ENCODE measurements at regions not wholly inside any gene's neighbourhood (a gene's known extent, or its start where the extent isn't known, plus 50 kb on each side); places are given as distances from the start of the nearest gene placed in this dataset.

DNA sequence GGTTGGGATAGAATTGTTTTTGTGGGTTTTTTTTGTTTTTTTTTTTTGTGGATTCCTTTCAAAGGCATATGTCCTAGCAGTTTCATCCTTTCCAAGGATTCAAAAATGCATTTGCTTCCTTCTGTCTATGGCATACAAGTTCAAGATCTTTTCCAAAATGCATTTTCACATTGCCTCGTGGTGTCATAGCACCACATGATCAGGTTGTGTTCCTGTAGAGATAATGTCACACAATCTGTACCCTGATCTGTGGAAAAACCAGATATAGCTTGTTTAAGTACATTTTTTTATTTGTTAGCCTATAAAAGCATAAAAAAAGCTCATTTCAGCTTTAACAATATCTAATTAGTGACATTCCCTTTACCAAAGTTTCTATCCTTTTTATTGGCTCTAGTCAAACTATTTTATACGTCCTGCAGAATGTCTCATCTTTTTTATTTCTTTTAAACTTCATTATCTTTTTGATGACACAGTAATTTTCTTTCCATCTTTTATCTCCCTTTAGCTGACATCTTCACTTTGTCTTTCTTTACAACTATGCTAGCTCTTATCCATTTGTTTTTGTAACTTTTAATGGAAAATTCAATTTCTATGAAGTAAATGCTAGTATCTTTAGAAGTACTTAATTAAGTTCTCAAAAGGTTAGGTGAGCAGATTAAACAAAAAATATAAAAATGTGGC is 106.0 kb upstream of the NOVA1 start:
- no peak overlapping the region for H3K27ac ChIP-seq (ENCODE audit: control insufficient read depth, insufficient read depth, low read length)
- H2AFZ ChIP-seq (ENCODE audit: control insufficient read depth, low read length): no peak overlapping the region
- no peaks in the 10 kb centered on the region for H3K4me1 ChIP-seq (ENCODE audit: control insufficient read depth, extremely low read depth, insufficient read depth, low read length)
- no peaks in the 10 kb centered on the region for H3K27me3 ChIP-seq (ENCODE audit: control insufficient read depth, extremely low read depth, insufficient read depth, low read length)
- FAIRE-seq (no peak), DNase-seq (ENCODE audit: low read depth, low spot score) (no peak)
- no peak overlapping the region for H3K9ac ChIP-seq (ENCODE audit: control insufficient read depth, extremely low read depth, insufficient read depth, low read length)
- dilution Hi-C loops (cut with MboI; ENCODE audit: extremely low pct_ligation_motif_present, low sequenced_read_pairs): no loop called here
- H3K4me2 ChIP-seq (ENCODE audit: control insufficient read depth, extremely low read depth, insufficient read depth, low read depth, low read length): no peak overlapping the region
- no peaks in the 10 kb centered on the region for H3K36me3 ChIP-seq (ENCODE audit: control insufficient read depth in 2 of 2, extremely low read depth in 1 of 2, insufficient read depth in 2 of 2, low read length in 2 of 2)
- no peak overlapping the region for H3K4me3 ChIP-seq (ENCODE audit: control insufficient read depth in 2 of 3, extremely low read depth in 1 of 3, insufficient read depth in 2 of 3, low read depth in 1 of 3, low read length in 3 of 3)
- no peaks in the 10 kb centered on the region for H3K79me2 ChIP-seq (ENCODE audit: control insufficient read depth, insufficient read depth, low read length)
- no peak for TF ChIP-seq EZH2 (IDR thresholded peaks at IDR 0.05; ENCODE audit: low read length)
- no peak for TF ChIP-seq CTCF (optimal IDR thresholded peaks at IDR 0.05 in 1 of 3, IDR thresholded peaks at IDR 0.05 in 1 of 3, conservative IDR thresholded peaks at IDR 0.05 in 1 of 3; ENCODE audit: extremely low read depth in 1 of 3, insufficient read depth in 2 of 3, low read length in 3 of 3)
- H4K20me1 ChIP-seq (ENCODE audit: control insufficient read depth, extremely low read depth, insufficient read depth, low read length): no peaks in the 10 kb centered on the region
- H3K9me1 ChIP-seq (ENCODE audit: control insufficient read depth, extremely low read depth, insufficient read depth, low read length): no peaks in the 10 kb centered on the region
- no peaks in the 10 kb centered on the region for H3K9me3 ChIP-seq (ENCODE audit: control insufficient read depth, low read depth, low read length)

DNA sequence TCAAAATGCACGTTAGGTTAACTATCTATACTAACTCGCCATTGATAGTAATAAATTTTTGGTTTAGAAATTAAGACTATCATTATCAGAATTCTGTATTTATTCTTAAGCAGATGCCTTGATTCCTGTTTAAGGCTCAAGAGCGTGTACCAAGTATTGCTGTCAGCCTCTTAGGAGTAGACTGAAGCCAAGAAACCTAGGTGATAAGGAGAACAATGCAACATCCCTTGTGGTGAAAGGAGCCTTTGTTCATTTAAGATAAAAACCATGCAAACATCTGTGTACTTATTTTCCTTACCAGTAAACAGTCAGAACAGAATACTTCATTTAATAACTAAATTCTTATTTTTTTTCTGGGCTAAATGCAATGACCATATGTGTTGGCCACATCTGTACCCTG is 109.4 kb upstream of the NOVA1 start:
- Histone ChIP-seq H3K4me1 (ENCODE audit: control insufficient read depth, extremely low read depth, insufficient read depth, low read length) (no peaks in the 10 kb centered on the region), H4K20me1 (ENCODE audit: control insufficient read depth, extremely low read depth, insufficient read depth, low read length) (no peaks in the 10 kb centered on the region), H3K27ac (ENCODE audit: control insufficient read depth, insufficient read depth, low read length) (no peak overlapping the region), H3K27me3 (ENCODE audit: control insufficient read depth, extremely low read depth, insufficient read depth, low read length) (no peaks in the 10 kb centered on the region), H3K4me3 (ENCODE audit: control insufficient read depth in 2 of 3, extremely low read depth in 1 of 3, insufficient read depth in 2 of 3, low read depth in 1 of 3, low read length in 3 of 3) (no peak overlapping the region), H3K36me3 (ENCODE audit: control insufficient read depth in 2 of 2, extremely low read depth in 1 of 2, insufficient read depth in 2 of 2, low read length in 2 of 2) (no peaks in the 10 kb centered on the region), H2AFZ (ENCODE audit: control insufficient read depth, low read length) (no peak overlapping the region), H3K9me1 (ENCODE audit: control insufficient read depth, extremely low read depth, insufficient read depth, low read length) (no peaks in the 10 kb centered on the region), H3K9me3 (ENCODE audit: control insufficient read depth, low read depth, low read length) (no peaks in the 10 kb centered on the region), H3K4me2 (ENCODE audit: control insufficient read depth, extremely low read depth, insufficient read depth, low read depth, low read length) (no peak overlapping the region), H3K9ac (ENCODE audit: control insufficient read depth, extremely low read depth, insufficient read depth, low read length) (no peak overlapping the region), H3K79me2 (ENCODE audit: control insufficient read depth, insufficient read depth, low read length) (no peaks in the 10 kb centered on the region)
- no peak for DNase-seq (ENCODE audit: low read depth, low spot score)
- dilution Hi-C loops (cut with MboI; ENCODE audit: extremely low pct_ligation_motif_present, low sequenced_read_pairs): no loop called here
- no peak for TF ChIP-seq EZH2 (IDR thresholded peaks at IDR 0.05; ENCODE audit: low read length)
- TF ChIP-seq CTCF (optimal IDR thresholded peaks at IDR 0.05 in 1 of 3, IDR thresholded peaks at IDR 0.05 in 1 of 3, conservative IDR thresholded peaks at IDR 0.05 in 1 of 3; ENCODE audit: extremely low read depth in 1 of 3, insufficient read depth in 2 of 3, low read length in 3 of 3): no peak
- FAIRE-seq: no peak

Data from keratinocyte (primary cell).